Hematopoietic multipotent progenitor cell treated with erythropoietin and hydrocortisone succinate and interleukin-3 and kit ligand, for 17 days (in vitro differentiated cells): ENCODE measurements at regions not wholly inside any gene's neighbourhood (a gene's known extent, or its start where the extent isn't known, plus 50 kb on each side); places are given as distances from the start of the nearest gene placed in this dataset.
"Not testable (repeated sequence)": the region's sequence is repeated elsewhere in the genome, so short reads cannot be mapped to it uniquely, and the experiment has no call there.

Experiments used
- DNase-seq: peaks from one replicate; pipeline ENCODE4 v3.0.0-alpha.2; 2015; ENCODE audit warnings: low spot score

GRCh38 chr1:14347776-14348175 is 250.7 kb upstream of the KAZN start:
- no peak for DNase-seq

DNA sequence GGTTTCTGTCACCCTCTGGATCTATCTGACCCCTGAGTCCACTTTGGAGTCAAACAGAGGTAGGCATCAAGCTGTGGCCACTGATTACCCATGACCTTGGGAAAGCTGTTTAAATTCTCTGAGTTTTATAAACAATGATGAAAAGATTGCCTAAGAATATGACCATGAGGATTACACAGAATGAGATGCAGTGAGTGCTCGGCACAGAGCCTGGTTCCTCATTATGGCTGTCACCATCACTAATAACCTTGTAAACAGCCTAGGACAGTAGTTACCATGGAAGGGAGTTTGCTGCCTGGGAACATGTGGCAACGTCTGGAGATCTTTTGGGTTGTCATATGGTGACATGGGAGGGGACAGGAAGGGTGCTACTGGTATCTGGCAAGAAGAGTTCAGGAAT is 248.3 kb upstream of the KAZN start:
- no peak for DNase-seq

GRCh38 chr1:14352897-14353296 is 245.6 kb upstream of the KAZN start:
- DNase-seq = no peak

DNA sequence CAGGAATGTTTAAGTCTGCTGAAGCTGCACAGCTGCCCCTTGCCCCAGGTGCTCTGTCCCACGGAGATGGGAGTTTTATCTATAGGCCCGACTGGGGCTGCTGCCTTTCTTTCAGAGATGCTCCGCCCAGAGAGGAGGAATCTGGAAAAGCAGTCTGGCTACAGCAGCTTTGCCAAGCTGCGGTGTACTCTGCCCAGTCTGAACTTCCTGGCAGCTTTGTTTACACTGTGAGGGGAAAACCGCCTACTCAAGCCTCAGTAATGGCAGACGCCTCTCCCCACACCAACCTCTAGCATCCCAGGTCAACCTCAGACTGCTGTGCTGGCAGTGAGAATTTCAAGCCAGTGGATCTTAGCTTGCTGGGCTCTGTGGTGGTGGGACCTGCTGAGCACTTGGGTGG is 237.5 kb upstream of the KAZN start:
- not testable (repeated sequence) for DNase-seq

GRCh38 chr1:14362331-14362730 is 236.2 kb upstream of the KAZN start:
- no peak for DNase-seq

DNA sequence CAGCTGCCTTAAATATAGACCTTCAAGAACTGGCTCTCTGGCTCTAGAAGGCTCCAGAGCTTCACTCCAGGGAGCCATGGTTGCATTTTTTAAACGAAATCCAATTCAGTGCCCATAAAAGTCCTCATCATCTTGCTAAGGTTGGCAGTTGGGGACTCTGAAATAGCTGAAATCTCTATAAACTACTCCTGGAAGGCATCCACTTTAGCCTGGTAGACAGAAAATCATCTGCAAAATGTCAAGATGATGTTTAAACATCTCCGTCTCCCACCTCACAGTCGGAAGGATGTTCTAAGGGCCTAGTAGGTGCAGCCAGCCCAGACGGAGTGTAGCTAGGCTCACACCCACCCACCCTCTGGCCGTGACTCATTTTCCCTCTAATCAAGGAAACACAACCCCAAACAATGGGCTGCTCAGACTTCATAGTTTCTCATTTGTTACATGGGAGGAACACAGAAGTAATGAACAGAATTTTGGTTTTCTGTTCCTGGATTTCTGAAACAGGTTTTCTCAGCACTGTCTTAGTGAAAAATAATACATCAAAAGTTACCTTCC is 235.4 kb upstream of the KAZN start:
- no peak for DNase-seq

DNA sequence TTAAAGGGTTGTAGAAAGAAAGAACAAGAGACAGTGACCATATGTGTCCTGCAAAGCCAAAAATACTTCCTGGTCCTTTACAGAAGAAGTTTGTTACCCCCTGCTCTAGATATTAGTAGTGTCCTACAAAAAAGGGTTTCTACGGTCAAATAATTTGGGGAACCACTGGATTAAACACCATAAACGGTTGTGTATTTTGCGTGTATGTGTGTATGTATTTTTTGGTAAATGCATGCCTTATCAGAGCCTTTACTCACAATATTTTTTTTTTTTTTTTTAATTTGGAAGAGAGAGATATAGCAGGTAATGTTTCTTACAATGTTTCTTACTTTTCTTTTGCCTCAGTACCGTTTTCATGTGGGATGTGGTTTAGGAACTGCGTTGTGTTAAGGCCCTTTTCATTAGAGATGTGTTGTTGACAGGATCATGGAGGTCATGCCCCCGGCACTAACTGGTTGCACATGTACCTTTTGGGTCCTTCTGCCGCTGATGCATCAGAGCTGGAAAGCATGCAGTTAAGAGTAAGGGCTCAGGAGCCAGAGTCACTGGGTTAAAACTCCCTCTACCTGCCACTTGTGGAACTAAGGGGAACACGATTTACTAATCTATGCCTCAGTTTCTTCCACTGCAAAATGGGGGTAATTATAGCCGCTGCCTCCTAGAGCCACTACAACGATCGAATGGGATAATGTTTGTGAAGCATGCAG is 234.6 kb upstream of the KAZN start:
- no peak for DNase-seq

DNA sequence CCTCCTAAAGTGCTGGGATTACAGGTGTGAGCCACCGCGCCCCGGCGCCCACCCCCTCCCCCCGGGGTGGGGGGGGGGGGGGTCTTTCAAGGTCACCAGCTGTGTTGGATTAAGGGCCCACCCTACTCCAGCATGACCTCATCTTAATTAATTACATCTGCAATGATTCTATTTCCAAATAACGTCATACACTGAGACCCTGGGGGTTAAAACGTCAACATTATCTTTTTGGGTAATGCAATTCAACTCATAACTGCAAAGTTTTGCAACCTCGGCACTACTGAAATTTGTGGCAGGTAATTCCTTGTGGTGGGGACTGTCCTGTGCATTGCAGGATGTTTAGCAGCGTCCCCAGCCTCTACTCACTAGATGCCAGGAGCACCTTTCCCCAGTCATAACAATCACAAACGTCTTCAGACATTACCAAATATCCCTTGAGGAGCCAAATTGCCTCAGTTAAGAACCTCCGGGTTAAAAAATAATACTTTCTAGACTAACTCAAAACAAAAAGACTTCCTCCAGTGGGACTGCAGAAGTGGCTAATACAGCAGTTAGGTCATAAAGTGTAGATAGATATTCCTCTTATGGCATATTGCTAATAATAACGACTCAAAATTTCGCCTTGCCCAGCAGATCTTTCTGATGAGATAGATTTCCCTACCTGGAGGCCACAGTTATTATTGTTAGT is 233.0 kb upstream of the KAZN start:
- no peak for DNase-seq

GRCh38 chr1:14366091-14367018 is 232.1 kb upstream of the KAZN start:
- DNase-seq = no peak

GRCh38 chr1:14367451-14367850 is 231.0 kb upstream of the KAZN start:
- no peak for DNase-seq

- DNase-seq = no peak
These were observed 228.8 kb upstream of the KAZN start for GRCh38 chr1:14369526-14370213.

GRCh38 chr1:14371771-14372497 is 226.6 kb upstream of the KAZN start:
- DNase-seq = no peak

DNA sequence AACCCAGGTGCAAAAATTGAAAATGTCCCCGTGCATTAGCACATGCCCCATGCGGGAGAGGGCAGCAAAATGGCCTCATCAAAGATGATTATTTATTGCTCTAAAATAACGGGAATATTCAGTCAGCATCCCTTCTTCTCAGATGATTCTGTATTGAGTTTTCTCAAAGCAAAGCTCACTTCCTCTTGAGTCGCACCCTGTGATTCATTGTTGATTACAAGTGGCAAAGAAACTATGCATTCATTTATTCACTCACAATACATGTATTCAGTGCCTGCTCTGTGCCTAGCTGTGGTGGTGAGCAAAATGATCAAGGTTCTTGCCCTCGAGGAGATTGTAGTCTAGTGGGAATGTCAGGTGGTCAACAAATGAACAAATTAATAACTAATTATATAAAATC is 226.0 kb upstream of the KAZN start:
- no peak for DNase-seq

- DNase-seq = no peak
These were observed 225.3 kb upstream of the KAZN start for GRCh38 chr1:14373081-14373758.

- DNase-seq = no peak
These were observed 223.3 kb upstream of the KAZN start for GRCh38 chr1:14375226-14375625.

DNA sequence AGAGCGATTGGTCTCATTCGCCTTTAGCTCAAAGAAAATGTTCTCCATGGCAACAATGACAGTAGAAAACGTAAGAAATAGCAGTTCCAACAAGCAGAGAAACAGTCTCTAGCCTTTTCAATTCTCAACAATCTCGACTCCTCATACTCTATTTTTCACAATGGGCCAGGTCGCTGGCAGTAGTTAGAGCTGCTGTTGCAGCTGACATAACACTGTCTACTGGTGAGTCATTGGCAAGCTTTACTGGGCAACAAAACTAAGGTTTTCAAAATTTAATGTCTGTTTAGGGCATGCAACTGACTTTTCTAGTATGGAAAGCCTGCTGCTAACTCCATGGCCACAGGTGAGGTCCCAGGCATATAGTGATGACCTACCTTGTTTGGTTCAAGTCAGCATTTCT is 221.1 kb upstream of the KAZN start:
- DNase-seq = no peak

DNA sequence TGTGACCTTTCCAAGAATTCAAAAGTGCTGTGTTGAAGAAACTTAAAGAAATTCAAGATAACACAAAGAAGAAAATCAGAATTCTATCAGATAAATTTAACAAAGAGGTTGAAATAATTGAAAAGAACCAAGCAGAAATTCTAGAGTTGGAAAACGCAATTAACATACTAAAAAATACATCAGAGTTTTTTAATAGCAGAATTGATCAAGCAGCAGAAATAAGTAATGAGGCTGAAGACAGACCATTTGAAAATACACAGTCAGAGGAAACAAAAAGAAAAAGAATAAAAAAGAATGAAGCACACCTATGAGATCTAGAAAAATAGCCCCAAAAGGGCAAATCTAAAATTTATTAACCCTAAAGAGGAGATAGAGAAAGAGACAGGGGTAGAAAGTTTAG is 218.1 kb upstream of the KAZN start:
- no peak for DNase-seq

DNA sequence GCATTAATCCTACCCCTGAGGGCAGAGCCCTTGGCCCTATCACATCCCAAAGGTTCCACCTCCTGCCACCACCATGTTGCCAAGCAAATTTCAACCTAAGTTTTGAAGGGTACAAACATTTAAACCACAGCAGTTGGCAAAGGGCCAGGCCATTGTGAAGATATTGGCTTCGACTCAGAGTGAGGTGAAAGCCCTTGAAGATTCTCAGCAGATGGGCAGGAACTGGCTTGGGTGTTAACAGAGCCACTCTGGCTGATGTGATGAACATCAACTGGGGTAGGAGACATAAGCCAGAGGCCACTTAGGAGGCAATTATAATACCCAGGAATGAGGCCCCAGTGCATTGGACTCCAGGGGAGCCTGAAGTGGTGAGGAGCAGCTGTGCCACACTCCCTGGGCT is 207.7 kb upstream of the KAZN start:
- no peak for DNase-seq

DNA sequence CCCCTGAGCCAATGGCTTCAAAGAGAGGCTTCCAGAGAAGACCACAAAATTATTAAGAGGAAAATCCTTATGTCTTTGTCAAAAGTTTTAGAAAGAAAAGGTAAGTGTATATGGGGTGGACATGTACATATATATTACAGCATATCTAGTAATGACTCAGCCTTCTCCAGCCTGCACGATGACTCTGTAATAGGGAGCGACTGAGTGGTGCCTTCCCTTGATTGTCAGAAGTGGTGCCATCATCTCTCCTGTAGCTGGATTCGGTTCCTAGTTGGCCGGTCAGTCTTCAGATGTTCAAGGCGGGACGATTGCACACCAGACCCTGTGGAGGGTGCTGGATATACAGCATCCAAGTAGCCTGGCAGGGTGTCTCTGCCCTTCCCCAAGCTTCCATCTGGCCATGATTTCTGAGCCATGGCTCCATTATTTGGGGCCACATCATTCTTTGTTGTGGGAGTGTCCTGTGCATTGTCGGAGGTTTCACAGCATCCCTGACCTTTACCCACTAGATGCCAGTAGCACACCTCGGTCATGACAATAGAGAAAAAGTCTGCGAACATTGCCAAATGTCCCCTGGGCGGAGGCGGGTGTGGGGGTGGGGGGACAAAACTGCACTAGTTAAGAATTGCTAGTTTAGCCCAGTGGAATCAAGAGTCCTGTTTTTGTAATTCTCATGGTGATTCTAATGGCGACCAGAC is 206.2 kb upstream of the KAZN start:
- DNase-seq = no peak

GRCh38 chr1:14392859-14393365 is 205.6 kb upstream of the KAZN start:
- DNase-seq = no peak
